ENCODE measurements at regions not wholly inside any gene's neighbourhood (a gene's known extent, or its start where the extent isn't known, plus 50 kb on each side); places are given as distances from the start of the nearest gene placed in this dataset.

GRCh38 chr7:54847921-54848320 is 88.9 kb upstream of the SEC61G start:
- DNase-seq, result no peak

- no peak for DNase-seq
Observed at GRCh38 chr7:54856856-54857255, 97.8 kb upstream of the SEC61G start.

- no peak for DNase-seq
Observed at GRCh38 chr7:54857294-54857693, 98.3 kb upstream of the SEC61G start.

- DNase-seq, result no peak
Observed at GRCh38 chr7:54858008-54858692, 99.1 kb upstream of the SEC61G start.

GRCh38 chr7:54859066-54859465 is 100.1 kb upstream of the SEC61G start:
- no peak for DNase-seq

GRCh38 chr7:54859545-54859944 is 100.5 kb upstream of the SEC61G start:
- no peak for DNase-seq

GRCh38 chr7:54860003-54860775 is 101.2 kb upstream of the SEC61G start:
- DNase-seq, result no peak

GRCh38 chr7:54860843-54861242 is 101.8 kb upstream of the SEC61G start:
- DNase-seq, result no peak

GRCh38 chr7:54864663-54865062 is 105.7 kb upstream of the SEC61G start:
- DNase-seq, result no peak

- no peak for DNase-seq
Observed at GRCh38 chr7:54869523-54869922, 110.5 kb upstream of the SEC61G start.

GRCh38 chr7:54874804-54875203 is 115.8 kb upstream of the SEC61G start:
- DNase-seq, result no peak

- DNase-seq, result no peak
Observed at GRCh38 chr7:54877683-54878082, 118.7 kb upstream of the SEC61G start.

GRCh38 chr7:54878339-54878738 is 119.3 kb upstream of the SEC61G start:
- DNase-seq, result no peak

- DNase-seq, result no peak
Observed at GRCh38 chr7:54879776-54880175, 120.8 kb upstream of the SEC61G start.

- DNase-seq, result no peak
Observed at GRCh38 chr7:54880326-54880989, 121.4 kb upstream of the SEC61G start.

GRCh38 chr7:54881816-54882520 is 123.0 kb upstream of the SEC61G start:
- no peak for DNase-seq

GRCh38 chr7:54882694-54883093 is 123.7 kb upstream of the SEC61G start:
- DNase-seq, result no peak

- DNase-seq, result no peak
Observed at GRCh38 chr7:54883576-54883975, 124.6 kb upstream of the SEC61G start.

GRCh38 chr7:54885285-54885684 is 126.3 kb upstream of the SEC61G start:
- no peak for DNase-seq

GRCh38 chr7:54888067-54888733 is 129.2 kb upstream of the SEC61G start:
- DNase-seq, result no peak

GRCh38 chr7:54888734-54889082 is 129.7 kb upstream of the SEC61G start:
- DNase-seq, result no peak

GRCh38 chr7:54897891-54898290 is 120.9 kb upstream of the EGFR start:
- no peak for DNase-seq
